NCI-H345 treated with DMSO at 0.1 percent for 48 hours (cell line): ENCODE measurements at regions not wholly inside any gene's neighbourhood (a gene's known extent, or its start where the extent isn't known, plus 50 kb on each side); places are given as distances from the start of the nearest gene placed in this dataset.

ENCODE experiments used
- DNase-seq: peaks from one replicate; lab custom pipeline; 2025; ENCODE audit not compliant: unreplicated experiment; lab: John Stamatoyannopoulos, UW

- no peak for DNase-seq
Measured at GRCh38 chr4:11514779-11515419, 86.2 kb upstream of the HS3ST1 start.

- no peak for DNase-seq
Measured at GRCh38 chr4:11514003-11514402, 85.3 kb upstream of the HS3ST1 start.

GRCh38 chr4:11512871-11513270, 84.2 kb upstream of the HS3ST1 start:
- no peak for DNase-seq

- DNase-seq: no peak
Measured at GRCh38 chr4:11511321-11511720, 82.6 kb upstream of the HS3ST1 start.

GRCh38 chr4:11507920-11508319, 79.2 kb upstream of the HS3ST1 start:
- DNase-seq: no peak

GRCh38 chr4:11506194-11506593, 77.5 kb upstream of the HS3ST1 start:
- DNase-seq: no peak

- DNase-seq: no peak
Measured at GRCh38 chr4:11505221-11505971, 76.7 kb upstream of the HS3ST1 start.

GRCh38 chr4:11503166-11503565, 74.5 kb upstream of the HS3ST1 start:
- peak; percentile 8 for DNase-seq

- DNase-seq: no peak
Measured at GRCh38 chr4:11497972-11498371, 69.3 kb upstream of the HS3ST1 start.

GRCh38 chr4:11497212-11497806, 68.6 kb upstream of the HS3ST1 start:
- no peak for DNase-seq

GRCh38 chr4:11496351-11496829, 67.7 kb upstream of the HS3ST1 start:
- no peak for DNase-seq

- no peak for DNase-seq
Measured at GRCh38 chr4:11495818-11496217, 67.1 kb upstream of the HS3ST1 start.

- no peak for DNase-seq
Measured at GRCh38 chr4:11495291-11495690, 66.6 kb upstream of the HS3ST1 start.

- no peak for DNase-seq
Measured at GRCh38 chr4:11494232-11494631, 65.5 kb upstream of the HS3ST1 start.

- no peak for DNase-seq
Measured at GRCh38 chr4:11489453-11490083, 60.9 kb upstream of the HS3ST1 start.

- no peak for DNase-seq
Measured at GRCh38 chr4:11488657-11489452, 60.2 kb upstream of the HS3ST1 start.

- no peak for DNase-seq
Measured at GRCh38 chr4:11487868-11488544, 59.3 kb upstream of the HS3ST1 start.

- DNase-seq: no peak
Measured at GRCh38 chr4:11487139-11487538, 58.4 kb upstream of the HS3ST1 start.

GRCh38 chr4:11485926-11486325, 57.2 kb upstream of the HS3ST1 start:
- DNase-seq: no peak

GRCh38 chr4:11484531-11484930, 55.8 kb upstream of the HS3ST1 start:
- no peak for DNase-seq
